MV-4-11 (cell line): ENCODE measurements at regions not wholly inside any gene's neighbourhood (a gene's known extent, or its start where the extent isn't known, plus 50 kb on each side); places are given as distances from the start of the nearest gene placed in this dataset.

Experiments
- DNase-seq: peaks from one replicate; lab custom pipeline; 2025; lab: John Stamatoyannopoulos, UW

DNA sequence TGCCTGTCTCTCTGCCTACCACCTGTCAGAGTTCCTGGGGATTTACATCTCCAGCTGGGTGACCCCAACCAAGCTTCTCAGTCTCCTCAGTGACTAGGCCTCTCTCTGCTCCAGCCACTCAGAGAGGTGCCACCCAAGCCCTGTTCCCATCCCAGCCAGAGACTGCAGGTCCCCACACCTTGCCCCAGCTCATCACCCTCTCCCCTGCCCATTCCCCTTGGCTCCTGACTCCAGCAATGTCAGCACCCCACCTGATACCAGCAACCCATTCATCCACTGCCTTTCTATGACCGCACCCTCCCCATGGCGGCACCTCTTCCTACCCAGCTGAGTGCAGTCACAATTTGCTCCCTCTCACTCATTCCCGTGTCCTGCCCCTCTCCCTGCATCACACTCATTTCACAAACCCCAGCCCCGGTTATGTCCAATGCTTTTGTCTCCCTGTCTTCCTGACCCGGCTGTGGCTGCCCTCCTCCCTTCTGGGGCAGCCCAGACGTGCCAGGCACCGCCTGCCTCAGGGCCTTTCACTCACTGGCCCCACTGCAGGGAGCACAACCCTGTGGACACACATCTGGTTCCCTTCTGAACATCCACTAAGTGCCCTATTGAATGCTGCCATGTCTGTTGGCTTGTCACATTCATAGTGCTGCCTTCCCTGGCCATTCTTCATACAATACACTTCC is 494.8 kb upstream of the HS6ST1 start:
- no peak for DNase-seq

DNA sequence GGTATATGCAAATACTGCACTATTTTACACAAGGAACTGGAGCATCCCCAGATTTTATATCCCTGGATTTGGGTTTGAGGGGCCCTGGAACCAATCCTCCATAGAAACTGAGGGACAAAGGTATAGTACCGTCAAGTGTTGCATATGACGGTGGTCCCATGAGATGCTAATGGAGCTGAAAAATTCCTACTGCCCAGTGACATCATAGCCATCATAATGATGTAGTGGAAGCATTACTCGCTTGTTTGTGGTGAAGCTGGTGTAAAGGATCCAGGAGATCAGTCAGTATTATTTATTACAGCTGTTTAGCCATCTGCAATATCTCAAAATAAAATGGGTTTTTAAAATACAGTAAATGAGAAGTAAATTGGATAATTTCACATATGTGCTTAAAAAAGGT is 496.6 kb upstream of the HS6ST1 start:
- no peak for DNase-seq

DNA sequence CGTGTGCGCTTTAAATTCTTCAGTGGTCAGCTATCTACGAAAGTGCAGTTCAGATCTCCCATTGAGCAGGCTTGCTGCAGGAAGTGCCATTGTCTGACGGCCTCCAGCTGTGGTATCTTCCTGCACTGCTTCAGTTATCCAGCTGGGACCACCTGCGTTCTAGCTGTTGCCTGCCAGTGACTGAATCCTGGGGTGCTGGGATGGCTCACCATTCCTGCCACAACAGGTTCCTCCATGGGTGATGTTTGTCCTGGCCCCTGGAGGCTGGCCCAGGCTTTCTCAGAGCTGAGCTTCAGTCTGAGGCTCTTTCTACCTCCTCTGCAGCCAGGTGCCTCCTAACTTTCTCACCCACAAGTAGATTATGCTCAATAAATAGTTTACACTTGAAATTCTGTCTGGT is 498.5 kb upstream of the HS6ST1 start:
- no peak for DNase-seq

DNA sequence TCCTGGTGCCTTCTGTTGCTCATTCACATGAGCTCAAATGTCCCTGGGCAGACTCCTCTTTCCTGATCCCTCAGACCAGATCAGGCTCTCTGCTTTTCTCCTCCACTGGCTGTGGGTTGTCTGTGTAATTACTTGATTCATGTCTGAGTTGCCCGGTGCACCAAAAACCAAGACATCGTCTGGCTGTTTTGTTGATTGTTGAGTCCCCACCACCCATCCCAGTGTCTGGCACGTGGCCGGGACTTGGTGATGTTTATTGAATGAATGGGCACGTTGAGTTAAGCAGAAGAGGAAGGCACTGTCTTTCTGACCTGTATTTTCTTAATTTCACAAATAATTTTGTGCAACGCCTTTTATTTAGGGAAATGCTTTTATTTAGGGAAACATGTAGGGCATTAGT is 499.1 kb upstream of the HS6ST1 start:
- DNase-seq: no peak

DNA sequence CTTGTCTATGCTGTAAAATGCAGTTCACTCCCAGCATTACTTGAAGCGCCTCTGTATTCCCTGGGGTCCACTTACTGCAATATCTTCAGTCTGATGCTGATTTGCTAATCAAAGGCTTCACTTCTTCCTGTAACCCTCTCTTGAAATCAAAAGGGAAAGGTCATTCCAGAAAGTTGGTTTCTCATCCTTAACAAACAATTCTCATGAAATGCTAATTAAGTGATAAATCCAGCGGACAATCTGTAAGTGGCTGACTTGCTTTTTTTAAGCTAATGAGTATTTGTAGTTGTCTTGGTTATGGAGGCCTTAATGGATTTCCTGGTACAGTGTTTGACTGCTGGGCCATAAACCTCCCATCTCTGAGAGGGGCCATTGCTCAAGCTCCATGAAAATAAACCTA is 499.6 kb upstream of the HS6ST1 start:
- DNase-seq: no peak

DNA sequence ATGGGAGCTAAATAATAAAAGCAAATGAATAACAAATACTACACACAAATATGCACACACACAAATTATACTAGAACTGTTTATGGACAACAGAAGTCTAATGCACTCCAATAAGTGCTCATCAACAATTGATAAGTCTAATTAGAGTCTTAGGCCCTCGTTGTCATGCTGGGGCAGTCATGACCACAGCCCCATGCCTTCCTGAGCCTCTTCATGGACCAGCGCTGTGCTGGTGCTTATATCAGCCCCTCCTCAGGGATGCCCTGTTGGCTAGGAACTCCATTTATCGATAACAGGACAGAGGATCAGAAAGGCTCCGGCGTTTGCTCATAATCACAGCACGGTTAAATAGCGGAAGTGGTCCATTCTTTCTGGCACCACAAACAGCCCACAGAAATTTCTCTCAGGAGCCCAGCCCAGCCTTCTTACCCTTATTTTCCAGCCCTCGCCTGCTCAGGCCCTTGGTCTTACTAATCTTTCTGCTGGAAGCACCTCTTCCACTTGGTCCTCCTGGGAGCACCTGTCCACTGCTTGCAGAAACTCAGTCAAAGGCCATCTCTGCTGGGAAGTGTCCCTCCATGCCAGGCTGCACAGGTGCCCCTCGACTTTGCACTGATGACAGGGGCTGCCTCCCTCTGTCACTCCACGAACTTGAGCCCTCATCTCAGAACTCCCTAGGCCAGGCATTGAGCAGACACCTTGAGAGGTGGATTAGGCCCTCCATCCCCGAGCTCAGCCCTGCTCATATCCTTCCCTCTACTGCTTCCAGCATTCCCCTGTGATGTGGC is 500.2 kb upstream of the HS6ST1 start:
- no peak for DNase-seq

DNA sequence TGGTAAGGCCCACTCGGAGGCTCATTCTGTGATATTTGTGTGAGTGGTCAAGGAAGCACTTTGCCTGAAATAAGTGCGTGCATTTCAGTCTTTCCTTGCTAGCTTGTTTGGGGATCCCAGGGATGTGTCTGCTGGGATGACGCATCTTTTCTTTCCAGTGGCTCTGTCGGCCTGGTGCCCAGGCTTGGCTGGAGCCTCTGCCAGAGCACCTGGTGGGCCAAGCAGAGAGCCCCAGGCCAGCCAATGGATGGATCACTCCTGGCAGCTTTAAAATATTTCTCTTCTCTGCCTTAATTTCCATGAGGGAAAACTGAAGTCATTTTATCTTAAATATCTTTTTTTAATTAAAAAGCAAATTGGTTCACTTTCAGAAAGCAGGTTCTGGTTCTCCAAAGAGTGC is 501.8 kb upstream of the HS6ST1 start:
- DNase-seq: no peak

DNA sequence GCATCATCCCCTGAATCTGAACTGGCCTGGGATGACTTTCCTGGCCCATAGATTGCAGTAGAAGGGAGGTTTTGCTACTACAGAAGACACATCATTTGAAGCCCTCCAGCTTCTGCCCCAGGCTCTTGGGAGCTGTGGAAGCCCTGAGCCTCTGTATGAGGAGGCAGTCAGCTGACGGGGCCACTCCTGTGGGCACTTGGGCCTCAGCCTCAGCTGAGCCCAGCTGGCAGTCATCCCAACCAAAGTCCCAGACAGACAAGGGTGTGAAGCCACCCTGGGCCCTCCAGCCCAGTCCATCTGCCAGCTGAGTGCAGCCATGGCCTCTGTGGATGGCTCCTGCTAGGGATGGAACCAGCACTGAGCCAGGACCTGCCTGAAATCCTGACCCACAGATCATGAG is 502.3 kb upstream of the HS6ST1 start:
- DNase-seq: no peak

DNA sequence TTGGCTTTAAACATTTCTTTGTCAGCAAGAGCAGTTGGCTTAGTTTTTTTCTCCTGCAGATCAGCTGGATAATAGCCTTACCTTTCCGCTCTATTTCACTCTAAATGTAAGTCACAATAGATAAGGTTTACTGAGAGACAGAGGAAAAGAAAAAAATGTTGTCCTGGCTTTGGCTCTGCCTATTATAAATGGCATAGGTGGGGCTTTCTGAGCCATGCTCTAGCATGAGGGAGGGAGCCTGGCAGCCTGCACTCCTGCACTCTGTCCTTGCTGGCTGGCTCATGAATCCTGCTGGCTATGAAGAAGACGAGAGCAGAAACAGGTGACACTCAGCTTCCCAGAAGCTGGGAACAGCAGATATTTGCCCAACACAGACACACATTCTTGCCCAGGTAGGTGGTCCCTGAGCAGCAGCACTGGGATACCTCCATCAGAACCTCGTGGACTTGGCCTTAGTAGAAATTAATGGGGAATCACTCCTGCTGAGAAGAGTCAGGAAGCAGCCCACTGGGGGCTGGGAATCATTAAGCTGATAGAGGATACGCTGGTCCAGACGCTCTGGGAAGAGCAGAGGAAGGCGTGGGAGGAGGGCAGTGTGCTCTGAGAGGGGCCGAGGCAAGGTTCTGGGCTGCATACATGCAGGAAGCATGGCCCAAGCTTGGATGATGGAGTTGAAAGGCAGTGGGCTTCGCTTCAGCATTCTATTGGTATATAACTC is 514.4 kb upstream of the HS6ST1 start:
- no peak for DNase-seq

DNA sequence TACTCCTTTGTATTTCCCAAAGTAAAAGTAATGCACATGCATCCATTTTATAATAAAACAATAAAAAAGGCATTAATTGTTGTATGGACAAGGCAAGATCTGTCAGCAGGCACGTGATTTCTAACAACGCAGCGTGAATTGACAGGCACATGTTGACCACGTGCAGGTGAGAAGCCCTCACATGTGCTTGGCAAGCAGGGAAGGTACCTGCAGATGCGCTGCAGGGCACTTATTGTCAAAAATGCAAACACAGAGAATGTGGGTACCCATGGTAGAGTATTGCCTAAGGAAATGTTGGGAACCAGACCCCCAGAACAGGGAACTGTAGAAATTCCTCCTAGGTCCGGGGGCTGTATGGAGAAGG is 515.0 kb upstream of the HS6ST1 start:
- DNase-seq: no peak

DNA sequence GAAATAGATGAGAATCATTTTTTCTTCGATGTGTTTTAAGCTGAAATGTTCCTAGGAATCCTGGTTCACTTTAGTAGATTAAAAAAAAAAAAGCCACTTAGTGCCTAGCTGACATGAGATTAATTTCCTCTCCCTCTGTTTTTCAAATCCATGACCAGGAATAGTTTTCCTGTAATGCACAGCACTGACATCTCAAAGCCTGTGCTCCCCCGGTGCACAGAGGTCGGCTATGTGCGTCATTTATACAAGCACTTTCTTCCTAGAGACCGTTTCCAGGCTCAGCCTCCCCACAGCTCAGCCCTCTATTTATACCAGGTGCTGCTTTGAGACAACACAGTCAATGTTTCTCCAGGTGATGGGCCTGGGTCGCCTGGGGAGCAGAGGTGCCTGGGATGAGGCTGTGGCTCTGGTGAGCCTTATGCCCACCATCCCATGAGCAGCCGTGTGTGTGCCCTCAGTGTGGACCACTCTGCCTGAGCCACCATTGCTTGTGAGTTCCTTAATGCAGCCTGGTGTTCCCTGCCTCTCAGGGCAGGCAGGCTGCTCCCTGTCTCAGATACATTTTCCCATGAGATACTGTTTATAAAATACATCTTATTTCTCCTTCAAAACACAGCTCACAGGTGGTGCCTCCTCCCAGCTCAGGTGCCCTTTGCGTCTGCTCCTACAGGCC is 515.7 kb upstream of the HS6ST1 start:
- no peak for DNase-seq

DNA sequence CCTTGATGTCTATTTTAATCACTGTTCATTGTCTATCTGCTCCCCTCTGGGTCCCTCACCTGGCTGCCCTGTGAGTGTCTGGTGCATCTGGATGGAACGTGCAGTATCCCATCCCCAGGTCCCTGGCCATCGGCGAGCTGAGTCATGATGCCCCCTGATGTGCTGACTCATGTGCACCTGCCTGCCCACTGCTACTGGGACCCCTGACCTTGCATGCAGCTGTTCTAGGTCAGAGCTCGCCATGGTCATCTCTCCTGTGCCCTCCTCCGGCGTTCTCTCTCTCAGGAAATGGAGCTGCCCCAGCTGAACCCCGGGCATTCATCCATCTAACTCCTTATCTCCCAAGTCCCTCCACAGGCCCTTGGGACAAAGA is 516.2 kb upstream of the HS6ST1 start:
- no peak for DNase-seq

DNA sequence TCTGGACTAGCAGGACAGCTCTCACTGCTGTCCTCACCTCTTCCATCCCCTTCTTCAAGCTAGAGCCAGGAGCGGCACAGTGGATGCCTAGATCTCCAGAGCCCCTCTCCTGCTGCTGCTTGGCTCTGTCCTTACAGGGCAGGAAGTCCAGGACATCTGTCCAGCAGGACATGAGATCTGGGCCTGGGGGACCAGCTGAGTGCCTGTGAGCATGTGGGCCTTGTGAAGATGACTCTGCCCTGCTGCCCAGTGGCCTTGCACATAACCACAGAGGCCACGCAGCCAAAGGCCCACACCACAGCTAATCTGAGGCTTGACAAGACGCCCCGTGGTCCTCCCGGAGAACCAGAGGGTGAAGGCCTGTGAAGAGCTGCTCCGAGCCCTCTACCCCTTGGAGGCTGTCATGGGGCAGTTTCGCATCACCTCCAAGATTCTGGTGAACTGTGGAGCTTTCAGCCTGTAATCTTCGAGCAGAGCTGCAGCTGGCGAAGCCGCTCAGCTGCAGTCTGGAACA is 516.7 kb upstream of the HS6ST1 start:
- DNase-seq: no peak

DNA sequence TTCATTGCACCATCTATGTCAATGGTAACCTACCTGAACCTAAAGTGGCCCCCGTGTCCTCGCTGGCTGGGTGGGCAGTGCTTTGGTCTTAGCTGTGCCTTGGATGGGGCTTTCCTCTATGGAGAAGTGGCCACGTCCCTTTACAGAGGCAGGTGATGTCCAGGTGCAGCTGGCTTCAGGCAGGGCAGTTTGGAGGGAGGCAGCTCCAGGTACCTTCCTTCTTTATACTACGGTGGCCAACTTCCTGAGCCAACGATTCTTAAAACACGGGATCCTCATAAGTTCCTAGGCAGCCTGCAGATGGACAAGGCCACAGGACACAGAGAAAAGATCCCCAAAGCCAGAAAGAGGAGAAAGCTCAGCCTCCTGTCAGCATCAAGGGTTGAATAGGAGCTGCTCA is 517.3 kb upstream of the HS6ST1 start:
- no peak for DNase-seq

DNA sequence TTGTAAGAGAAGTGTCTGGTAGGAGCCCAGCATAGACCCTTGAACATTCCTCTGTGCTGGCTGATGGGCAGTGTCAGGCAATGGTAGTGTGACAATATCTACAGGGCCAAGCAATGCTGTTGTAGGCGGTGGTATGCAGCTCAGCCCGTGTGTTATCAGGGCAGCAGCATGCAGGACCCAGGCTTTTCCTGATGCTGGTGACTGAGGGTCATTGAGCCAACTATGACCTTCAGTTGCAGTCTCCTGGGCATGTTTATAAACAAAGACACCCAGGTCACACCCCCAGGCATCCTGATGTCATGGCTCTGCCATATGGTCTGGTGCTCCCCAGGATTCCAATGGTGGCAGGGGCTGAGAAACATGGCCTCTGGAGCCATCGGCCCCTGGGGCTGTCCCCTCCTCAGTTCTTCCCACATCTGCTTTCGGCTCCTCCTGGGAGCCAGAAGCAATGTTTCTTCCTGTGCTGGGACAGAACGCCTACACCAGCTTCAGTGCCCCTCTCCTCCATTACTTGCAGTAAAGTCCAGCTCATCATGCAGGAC is 518.0 kb upstream of the HS6ST1 start:
- no peak for DNase-seq

DNA sequence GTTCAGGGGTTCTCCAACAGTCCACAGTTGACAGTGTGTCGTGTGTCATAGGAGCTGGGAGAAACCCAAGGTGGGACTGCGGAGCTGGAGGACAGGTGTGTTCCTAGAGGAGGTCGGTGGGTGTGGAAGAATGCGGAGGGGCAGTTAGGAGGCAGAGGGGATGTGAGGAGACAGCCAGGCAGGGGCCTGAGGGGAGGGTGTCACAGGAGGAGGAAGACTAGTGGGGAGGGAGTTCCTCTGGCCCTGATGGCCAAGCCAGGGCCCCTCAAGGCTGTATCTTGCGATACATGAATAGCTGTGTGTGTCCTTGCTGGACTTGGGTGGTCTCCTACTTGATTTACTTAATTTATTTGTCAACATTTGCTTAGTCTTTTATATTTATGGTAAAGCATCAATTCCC is 519.6 kb upstream of the HS6ST1 start:
- no peak for DNase-seq

DNA sequence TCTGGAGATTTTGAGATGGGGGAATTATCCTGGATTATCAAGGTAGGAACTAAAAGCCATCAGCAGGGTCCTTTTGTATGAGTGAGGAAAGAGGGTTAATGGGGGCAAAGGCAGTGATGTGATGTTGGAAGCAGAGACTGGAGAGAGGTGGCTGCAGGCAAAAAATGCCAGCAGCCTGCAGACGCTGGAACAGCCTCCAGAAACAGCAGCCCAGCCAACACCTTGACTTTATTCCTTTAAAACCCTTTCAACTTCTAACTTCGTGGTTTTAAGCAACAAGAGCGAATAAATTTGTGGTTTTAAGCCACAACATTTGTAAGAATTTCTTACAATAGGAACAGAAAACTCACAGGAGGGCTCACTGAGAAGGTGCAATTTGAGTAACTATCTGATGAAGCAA is 523.1 kb upstream of the HS6ST1 start:
- no peak for DNase-seq

DNA sequence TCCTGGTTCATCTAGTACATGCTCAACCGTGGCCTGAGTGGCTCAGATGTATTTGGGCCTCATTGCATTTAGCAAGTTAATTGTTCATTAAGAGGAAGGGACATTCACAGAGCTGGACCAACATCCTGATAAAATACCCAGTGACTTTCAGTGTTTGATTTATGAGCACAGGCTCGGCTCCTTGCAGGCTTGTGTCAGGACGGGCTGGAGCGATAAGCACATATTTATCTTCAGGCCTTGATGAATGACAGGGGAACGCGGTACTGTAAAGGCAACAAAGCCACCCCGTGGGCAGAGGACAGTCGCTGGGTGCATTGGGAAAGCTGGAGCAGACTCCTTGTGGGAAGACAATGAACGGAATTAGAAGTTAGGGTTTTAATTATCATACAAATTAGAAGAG is 548.6 kb upstream of the HS6ST1 start:
- DNase-seq: no peak

DNA sequence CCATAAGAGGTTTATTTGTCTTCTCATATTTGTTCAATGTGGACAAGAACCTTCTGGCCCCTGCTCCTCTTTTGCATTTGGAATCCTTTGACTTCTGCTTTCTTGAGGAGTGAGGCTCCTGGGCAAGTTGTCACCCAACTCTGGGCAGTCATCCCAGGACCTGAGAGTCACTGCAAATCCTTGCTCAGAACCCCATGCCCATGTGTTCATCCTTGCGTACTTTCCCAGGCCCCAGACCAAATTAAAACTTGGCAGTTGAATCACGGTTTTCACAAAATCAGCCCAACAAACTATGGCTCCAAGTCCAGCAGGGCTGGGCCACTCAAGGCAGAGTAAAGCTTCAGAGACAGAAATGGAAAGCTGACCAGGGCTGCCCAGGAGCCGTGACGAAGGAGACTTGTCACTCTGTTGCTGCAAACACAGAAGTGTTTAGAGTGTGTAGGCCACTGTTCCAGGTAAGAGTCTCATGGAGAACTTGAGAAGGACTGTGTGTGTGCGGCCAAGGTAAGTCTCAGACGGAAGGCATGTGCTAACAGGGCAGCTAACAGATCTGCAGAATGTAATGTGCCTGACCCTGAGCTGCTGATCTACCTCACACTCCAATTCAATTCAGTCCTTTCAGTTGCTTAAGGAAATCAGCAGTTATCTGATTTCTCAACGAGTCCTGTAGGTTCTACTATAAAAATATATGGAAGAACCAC is 549.4 kb upstream of the HS6ST1 start:
- no peak for DNase-seq

DNA sequence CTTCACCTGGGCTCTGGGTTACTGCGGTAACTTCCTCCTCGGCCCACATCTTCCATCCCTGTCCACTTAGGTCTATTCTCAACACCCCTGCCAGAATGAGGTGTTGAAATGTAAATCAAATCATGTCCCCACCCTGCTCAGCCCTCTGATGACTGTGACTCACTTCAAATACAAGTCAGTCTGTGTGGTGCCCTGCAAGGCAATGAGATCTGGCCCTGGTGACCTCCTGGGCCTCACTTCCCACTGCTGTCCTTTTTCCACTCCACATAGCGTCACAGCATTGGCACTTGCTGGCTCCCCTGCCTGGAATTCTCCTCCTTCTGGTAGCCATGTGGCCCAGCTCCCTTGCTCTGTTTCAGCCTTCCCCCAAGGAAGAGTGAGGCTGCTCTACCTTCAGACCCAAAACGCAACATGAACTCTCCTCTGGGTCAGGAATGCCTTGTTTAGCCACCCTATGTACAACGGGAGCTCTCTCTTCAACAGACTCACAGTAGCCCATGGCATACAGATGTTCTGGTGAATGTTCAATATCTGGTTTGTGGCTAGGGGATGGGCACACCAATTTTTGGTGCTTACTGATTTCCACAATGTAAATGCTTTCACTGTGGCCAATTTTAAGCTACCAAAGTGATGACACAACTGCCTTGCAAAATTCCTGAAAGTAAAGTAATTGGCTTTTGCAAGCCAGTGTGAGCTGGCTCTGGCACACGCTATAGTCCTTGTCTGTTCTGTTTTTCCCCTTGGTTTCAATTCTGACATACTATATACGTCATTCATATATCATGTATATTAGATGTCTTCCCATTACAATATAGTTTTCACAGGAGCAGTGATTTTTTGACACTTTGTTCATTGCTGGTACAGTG is 550.3 kb upstream of the HS6ST1 start:
- no peak for DNase-seq

DNA sequence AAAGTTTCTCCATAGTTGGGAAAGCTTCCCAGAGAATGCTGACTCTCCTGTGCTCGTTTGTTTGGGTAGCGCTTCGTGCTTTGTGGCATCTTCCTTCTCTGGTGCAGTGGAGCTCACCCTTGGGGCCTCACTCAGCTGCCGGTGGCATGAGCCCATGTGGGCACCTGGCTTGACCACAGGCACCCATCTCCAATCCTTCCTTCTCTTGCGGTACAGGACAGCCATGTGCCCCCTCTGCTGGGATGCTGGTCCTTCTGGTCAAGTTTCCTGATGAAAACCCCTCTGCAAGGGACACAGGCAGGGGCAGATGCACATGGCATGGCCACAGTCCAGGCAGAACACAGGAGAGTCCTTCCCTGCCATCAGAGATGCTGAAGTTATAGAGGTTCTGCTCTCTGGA is 555.9 kb upstream of the HS6ST1 start:
- DNase-seq: no peak
